ENCODE measurements at regions not wholly inside any gene's neighbourhood (a gene's known extent, or its start where the extent isn't known, plus 50 kb on each side); places are given as distances from the start of the nearest gene placed in this dataset.

- intact Hi-C loops (cut with micrococcal nuclease): no loop called here
- Histone ChIP-seq H3K27ac (ENCODE audit: low read length in 2 of 2) (no peak overlapping the region), H3K4me1 (ENCODE audit: control insufficient read depth in 2 of 2, insufficient read depth in 2 of 2, low read length in 2 of 2) (no peaks in the 10 kb centered on the region), H3K4me2 (replicated peaks; ENCODE audit: low read depth, low read length, poor library complexity, severe bottlenecking) (no peak overlapping the region), H3K4me3 (ENCODE audit: control extremely low read depth in 1 of 5, extremely low read depth in 1 of 5, insufficient read depth in 1 of 5, low read depth in 2 of 5, low read length in 4 of 5) (no peak overlapping the region), H3K9ac (ENCODE audit: low read length) (no peak overlapping the region), H3K27me3 (replicated peaks in 1 of 4; ENCODE audit: control extremely low read depth in 1 of 4, control insufficient read depth in 3 of 4, insufficient read depth in 4 of 4, low read length in 3 of 4) (no peaks in the 10 kb centered on the region), H3K36me3 (replicated peaks in 1 of 2; ENCODE audit: control extremely low read depth in 1 of 2, control insufficient read depth in 1 of 2, extremely low read depth in 1 of 2, insufficient read depth in 2 of 2, low read length in 1 of 2) (no peaks in the 10 kb centered on the region), H2AFZ (ENCODE audit: insufficient read depth, low read depth, low read length, poor library complexity, severe bottlenecking) (no peak overlapping the region), H3K79me2 (ENCODE audit: control insufficient read depth, insufficient read depth, low read length) (no peaks in the 10 kb centered on the region), H4K20me1 (ENCODE audit: control insufficient read depth, insufficient read depth, low read length, poor library complexity, severe bottlenecking) (no peaks in the 10 kb centered on the region), H3K9me3 (ENCODE audit: control extremely low read depth in 1 of 3, control insufficient read depth in 2 of 3, insufficient read depth in 1 of 3, low read length in 2 of 3) (no peaks in the 10 kb centered on the region)
- CTCF ChIA-PET: no interaction called here
- H3K9me3 Mint-ChIP-seq (ENCODE audit: insufficient read depth): no peaks in the 10 kb centered on the region
- H3K4me3 Mint-ChIP-seq: no peak overlapping the region
- WGBS (ENCODE audit: insufficient coverage): 84% methylated on average over 3 of the region's 4 CpGs
- ATAC-seq (ENCODE audit: low read depth) (no peak), DNase-seq (no peak)
- H3K4me1 Mint-ChIP-seq: no peaks in the 10 kb centered on the region
- no peak overlapping the region for H3K27ac Mint-ChIP-seq
- H3K27me3 Mint-ChIP-seq: peaks cover 12% of the 10 kb centered on the region
- TF ChIP-seq CTCF (IDR thresholded peaks at IDR 0.05) (no peak), EZH2 (IDR thresholded peaks at IDR 0.05; ENCODE audit: borderline replicate concordance, insufficient read depth, low read depth, low read length, poor library complexity, severe bottlenecking) (no peak)
- POLR2A ChIA-PET: no interaction called here
Observed at GRCh38 chr6:12572896-12573827, 143.4 kb upstream of the PHACTR1 start.

- no peak for TF ChIP-seq CTCF (IDR thresholded peaks at IDR 0.05)
- no peak for TF ChIP-seq EZH2 (IDR thresholded peaks at IDR 0.05; ENCODE audit: borderline replicate concordance, insufficient read depth, low read depth, low read length, poor library complexity, severe bottlenecking)
- H2AFZ ChIP-seq (ENCODE audit: insufficient read depth, low read depth, low read length, poor library complexity, severe bottlenecking): no peak overlapping the region
- H3K4me1 ChIP-seq (ENCODE audit: control insufficient read depth in 2 of 2, insufficient read depth in 2 of 2, low read length in 2 of 2): no peaks in the 10 kb centered on the region
- ATAC-seq (ENCODE audit: low read depth) (no peak), DNase-seq (no peak)
- Mint-ChIP-seq H3K27ac (no peak overlapping the region), H3K27me3 (peaks cover 12% of the 10 kb centered on the region), H3K4me1 (no peaks in the 10 kb centered on the region), H3K4me3 (no peak overlapping the region), H3K9me3 (ENCODE audit: insufficient read depth) (no peaks in the 10 kb centered on the region)
- H3K4me2 ChIP-seq (replicated peaks; ENCODE audit: low read depth, low read length, poor library complexity, severe bottlenecking): no peak overlapping the region
- POLR2A ChIA-PET: no interaction called here
- H3K79me2 ChIP-seq (ENCODE audit: control insufficient read depth, insufficient read depth, low read length): no peaks in the 10 kb centered on the region
- no peaks in the 10 kb centered on the region for H3K36me3 ChIP-seq (replicated peaks in 1 of 2; ENCODE audit: control extremely low read depth in 1 of 2, control insufficient read depth in 1 of 2, extremely low read depth in 1 of 2, insufficient read depth in 2 of 2, low read length in 1 of 2)
- no peaks in the 10 kb centered on the region for H4K20me1 ChIP-seq (ENCODE audit: control insufficient read depth, insufficient read depth, low read length, poor library complexity, severe bottlenecking)
- no peak overlapping the region for H3K27ac ChIP-seq (ENCODE audit: low read length in 2 of 2)
- H3K27me3 ChIP-seq (replicated peaks in 1 of 4; ENCODE audit: control extremely low read depth in 1 of 4, control insufficient read depth in 3 of 4, insufficient read depth in 4 of 4, low read length in 3 of 4): no peaks in the 10 kb centered on the region
- CTCF ChIA-PET: no interaction called here
- H3K4me3 ChIP-seq (ENCODE audit: control extremely low read depth in 1 of 5, extremely low read depth in 1 of 5, insufficient read depth in 1 of 5, low read depth in 2 of 5, low read length in 4 of 5): no peak overlapping the region
- intact Hi-C loops (cut with micrococcal nuclease): no loop called here
- H3K9ac ChIP-seq (ENCODE audit: low read length): no peak overlapping the region
- H3K9me3 ChIP-seq (ENCODE audit: control extremely low read depth in 1 of 3, control insufficient read depth in 2 of 3, insufficient read depth in 1 of 3, low read length in 2 of 3): no peaks in the 10 kb centered on the region
- no CpG with 5 or more reads among the region's 4 CpGs for WGBS (ENCODE audit: insufficient coverage)
Observed at GRCh38 chr6:12575961-12576360, 140.6 kb upstream of the PHACTR1 start.
